Erythroblast (primary cell): ENCODE measurements at regions not wholly inside any gene's neighbourhood (a gene's known extent, or its start where the extent isn't known, plus 50 kb on each side); places are given as distances from the start of the nearest gene placed in this dataset.

Experiments
- GATA1 ChIP-seq: IDR thresholded peaks from 2 replicates; pipeline ENCODE4 v1.6.1; 2011; ENCODE audit warnings: low read depth, mild to moderate bottlenecking, control low read depth, low read length, moderate library complexity
- POLR2A ChIP-seq: IDR thresholded peaks from 2 replicates; pipeline ENCODE4 v1.6.1; 2011; ENCODE audit warnings: mild to moderate bottlenecking, low read length

GRCh38 chr2:16818203-16818556 lies 152.5 kb upstream of the CYRIA start:
- TF ChIP-seq POLR2A (no peak), GATA1 (no peak)
